Naive thymus-derived CD4-positive, alpha-beta T cell (primary cell): ENCODE measurements at regions not wholly inside any gene's neighbourhood (a gene's known extent, or its start where the extent isn't known, plus 50 kb on each side); places are given as distances from the start of the nearest gene placed in this dataset.
A peak's percentile ranks its signal among the peaks of the same experiment; 100 is the strongest.

Experiments
- ATAC-seq: fragments of 150-1000 bp; cut with Tn5 transposase; 2 replicates; pipeline ENCODE4 v1.10.0; 2021; ENCODE audit warnings: mild to moderate bottlenecking, moderate library complexity
- CTCF ChIA-PET: fragments of 350-600 bp; sonication (Branson Sonifier 250); formaldehyde crosslinking; loops from one replicate; lab custom pipeline; 2021; ENCODE audit warnings: antibody characterized with exemption; lab: Charles Lee
- POLR2A ChIA-PET: fragments of 350-600 bp; sonication (Branson Sonifier 250); formaldehyde crosslinking; loops from one replicate; lab custom pipeline; 2021; ENCODE audit warnings: antibody characterized with exemption, inconsistent platforms; lab: Charles Lee
- DNase-seq, 9 donors: peaks; one replicate each; pipeline versions ENCODE4 v3.0.0 to v3.0.0-alpha.2; 2020 to 2022; ENCODE audit warnings: mixed read lengths in 1 of 9
- H3K27ac ChIP-seq: one replicate; pipeline ENCODE4 v1.7.0; 2013; ENCODE audit warnings: mild to moderate bottlenecking, low read depth, low read length, moderate library complexity
- H3K27me3 ChIP-seq, 2 donors: one replicate each; pipeline ENCODE4 v1.7.0; 2013; ENCODE audit warnings: low read length in 2 of 2, mild to moderate bottlenecking in 2 of 2, moderate library complexity in 2 of 2; ENCODE audit not compliant: control insufficient read depth in 2 of 2, insufficient read depth in 2 of 2
- H3K36me3 ChIP-seq, 3 experiments: 1 replicate in 2 of 3; 2 replicates in 1 of 3; pipeline ENCODE4 v1.7.0; 2013; ENCODE audit warnings: low read length in 3 of 3, mild to moderate bottlenecking in 3 of 3, moderate library complexity in 1 of 3; ENCODE audit not compliant: insufficient read depth in 3 of 3, control insufficient read depth in 2 of 3
- H3K4me1 ChIP-seq, 2 donors: one replicate each; pipeline ENCODE4 v1.7.0; 2013; ENCODE audit warnings: low read length in 2 of 2, mild to moderate bottlenecking in 2 of 2, moderate library complexity in 1 of 2; ENCODE audit not compliant: control insufficient read depth in 2 of 2, insufficient read depth in 2 of 2
- H3K4me3 ChIP-seq: 2 replicates; pipeline ENCODE4 v1.7.0; 2013; ENCODE audit warnings: mild to moderate bottlenecking, low read length
- H3K9me3 ChIP-seq, 3 experiments: 1 replicate in 2 of 3; 2 replicates in 1 of 3; pipeline ENCODE4 v1.7.0; 2013; ENCODE audit warnings: low read length in 3 of 3; ENCODE audit not compliant: control insufficient read depth in 2 of 3
- H3K27ac Mint-ChIP-seq, 9 donors: one replicate each; pipeline ENCODE4 v1.8.0; 2020 to 2022; ENCODE audit warnings: mixed read lengths in 9 of 9, mild to moderate bottlenecking in 8 of 9, moderate library complexity in 5 of 9, inconsistent platforms in 2 of 9
- H3K27me3 Mint-ChIP-seq, 5 donors: one replicate each; pipeline ENCODE4 v1.8.0; 2021 to 2022; ENCODE audit warnings: mixed read lengths in 5 of 5, mild to moderate bottlenecking in 1 of 5
- H3K36me3 Mint-ChIP-seq, 5 donors: one replicate each; pipeline ENCODE4 v1.8.0; 2020 to 2022; ENCODE audit warnings: mixed read lengths in 5 of 5, mild to moderate bottlenecking in 3 of 5, inconsistent platforms in 1 of 5
- H3K4me1 Mint-ChIP-seq, 7 donors: one replicate each; pipeline ENCODE4 v1.8.0; 2020 to 2022; ENCODE audit warnings: mixed read lengths in 7 of 7, mild to moderate bottlenecking in 3 of 7, inconsistent platforms in 1 of 7
- H3K4me3 Mint-ChIP-seq, 10 donors: one replicate each; pipeline ENCODE4 v1.8.0; 2020 to 2022; ENCODE audit warnings: mild to moderate bottlenecking in 10 of 10, mixed read lengths in 10 of 10, moderate library complexity in 6 of 10, inconsistent platforms in 2 of 10
- H3K9me3 Mint-ChIP-seq, 11 donors: one replicate each; pipeline ENCODE4 v1.8.0; 2020 to 2022; ENCODE audit warnings: mixed read lengths in 11 of 11, mild to moderate bottlenecking in 4 of 11, inconsistent platforms in 1 of 11, moderate library complexity in 1 of 11
- intact Hi-C, 2 donors: fragments of 100-400 bp; cut with micrococcal nuclease; formaldehyde crosslinking; loops; one replicate each; pipeline ENCODE4 v1.15.1; 2023

DNA sequence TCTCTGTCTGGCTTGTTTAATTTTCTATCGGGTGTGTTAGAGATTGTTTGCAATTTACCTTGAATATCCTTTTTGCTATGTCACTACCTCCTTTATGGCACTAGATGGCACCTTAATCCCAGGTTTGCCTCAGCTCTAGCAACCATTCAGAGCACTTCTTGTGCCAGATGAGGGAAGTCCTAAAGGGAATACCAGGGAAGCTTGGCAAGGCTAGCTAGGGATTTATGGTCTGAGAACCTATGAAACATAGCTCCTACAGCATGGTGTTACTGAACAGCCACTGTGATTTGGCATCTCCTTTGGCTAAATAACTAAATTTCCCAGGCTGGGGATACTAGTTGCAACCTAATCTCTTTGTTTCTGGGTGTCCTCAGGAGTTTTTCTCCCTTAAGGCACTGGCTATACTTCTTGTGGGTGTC lies 69.0 kb upstream of the VOPP1 start:
- Mint-ChIP-seq H3K4me1 (peaks cover 7 to 15% (median 12%) of the 10 kb centered on the region in 7 donors), H3K36me3 (no peaks in the 10 kb centered on the region), H3K9me3 (peaks cover 0 to 13% (median 0%) of the 10 kb centered on the region in 11 donors), H3K27ac (peak overlapping the region in 1 of 9 donors; percentile 72), H3K27me3 (peaks cover 0 to 9% (median 5%) of the 10 kb centered on the region in 5 donors), H3K4me3 (peak overlapping the region in 1 of 10 donors; percentile 59)
- Histone ChIP-seq H3K4me1 (peaks cover 6 to 7% of the 10 kb centered on the region in 2 donors), H3K27me3 (peaks cover 0 to 3% of the 10 kb centered on the region in 2 donors), H3K9me3 (peaks cover 0 to 5% (median 0%) of the 10 kb centered on the region in 3 experiments), H3K27ac (no peak overlapping the region), H3K36me3 (no peaks in the 10 kb centered on the region), H3K4me3 (no peak overlapping the region)
- intact Hi-C loops, result loop anchor here (1.0 to 10.0 kb wide), 7 partner anchors 82 to 433 kb away; partner anchors contain the start of genes NIPSNAP2 (in 2 of the 2) and ZNF713 (in 2 of the 2)
- peak in 8 of 9 donors; percentile 23 to 66 (median 52) for DNase-seq
- ChIA-PET POLR2A (interaction anchor here (0.6 to 1.4 kb wide), 2 partner anchors 433 to 1073 kb away, joined by 4 read pairs; no protein-coding TSS in a partner anchor), CTCF (interaction anchor here (0.7 to 2.1 kb wide), 9 partner anchors 11 to 437 kb away, joined by 3 to 10 read pairs (median 4); no protein-coding TSS in a partner anchor)
- ATAC-seq, result peak; percentile 81

DNA sequence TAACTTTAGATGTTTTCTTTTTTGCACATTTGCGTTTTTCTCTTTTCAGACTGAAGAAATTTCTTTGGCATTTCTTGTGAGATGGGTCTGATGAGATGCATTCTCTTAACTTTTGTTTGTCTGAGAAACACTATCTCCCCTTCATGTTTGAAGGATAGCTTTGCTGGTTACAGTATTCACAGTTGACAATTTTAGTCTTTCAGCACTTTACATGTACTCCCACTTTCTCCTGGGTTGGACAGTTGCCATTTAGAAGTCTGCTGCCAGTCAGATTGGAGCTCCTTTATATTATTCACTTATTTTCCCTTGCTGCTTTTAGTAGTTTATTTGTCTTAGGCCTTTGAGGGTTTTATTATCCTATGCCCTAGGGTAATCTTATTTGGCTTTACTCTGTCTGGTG lies 67.3 kb upstream of the VOPP1 start:
- intact Hi-C loops, result loop anchor here (2.0 to 10.0 kb wide), 3 partner anchors 245 to 368 kb away; partner anchors contain the start of gene ZNF713 (in 1 of the 2)
- ATAC-seq (no peak), DNase-seq (no peak)
- Mint-ChIP-seq H3K27ac (no peak overlapping the region), H3K4me3 (no peak overlapping the region), H3K9me3 (peaks cover 0 to 13% (median 0%) of the 10 kb centered on the region in 11 donors), H3K36me3 (no peaks in the 10 kb centered on the region), H3K27me3 (peaks cover 0 to 9% (median 5%) of the 10 kb centered on the region in 5 donors), H3K4me1 (peaks cover 7 to 15% (median 12%) of the 10 kb centered on the region in 7 donors)
- no peak overlapping the region for H3K27ac ChIP-seq
- POLR2A ChIA-PET, result no interaction called here
- peaks cover 0 to 3% of the 10 kb centered on the region in 2 donors for H3K27me3 ChIP-seq
- no peaks in the 10 kb centered on the region for H3K36me3 ChIP-seq
- H3K9me3 ChIP-seq, result peaks cover 0 to 5% (median 0%) of the 10 kb centered on the region in 3 experiments
- CTCF ChIA-PET, result interaction anchor here (0.5 to 2.1 kb wide), 5 partner anchors 9 to 435 kb away, joined by 3 to 5 read pairs (median 3); no protein-coding TSS in a partner anchor
- peaks cover 6 to 7% of the 10 kb centered on the region in 2 donors for H3K4me1 ChIP-seq
- H3K4me3 ChIP-seq, result no peak overlapping the region

DNA sequence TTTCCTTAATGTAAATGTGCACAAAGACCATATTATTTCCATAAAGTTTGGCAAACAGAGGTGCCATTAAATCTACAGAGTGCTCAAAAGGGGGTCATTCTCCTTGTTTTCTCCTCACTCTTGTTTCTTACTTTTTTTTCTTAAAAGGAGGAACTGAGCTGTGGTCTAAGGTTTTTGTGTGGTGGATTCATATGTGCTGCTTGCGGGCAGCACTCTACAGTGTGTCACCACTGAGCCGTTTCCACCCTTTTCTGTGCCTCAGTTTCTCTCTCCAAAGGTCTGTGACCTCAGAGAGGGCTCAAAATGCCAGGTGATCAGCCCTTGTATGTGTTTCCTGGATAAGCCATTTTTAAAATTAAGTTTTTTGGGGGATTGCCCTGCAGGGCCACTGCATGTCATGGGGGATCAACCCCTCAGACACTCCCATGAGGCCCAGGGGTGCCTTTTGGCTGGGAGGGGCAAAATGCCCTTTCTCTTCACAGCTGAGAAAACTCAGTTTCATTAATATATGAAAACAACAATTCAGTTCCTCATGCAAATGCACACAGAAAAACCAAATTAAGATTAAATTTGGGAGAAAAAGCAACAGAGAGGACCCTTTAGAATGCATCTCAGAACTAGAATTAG lies 56.9 kb upstream of the VOPP1 start:
- no peaks in the 10 kb centered on the region for H3K4me1 Mint-ChIP-seq

DNA sequence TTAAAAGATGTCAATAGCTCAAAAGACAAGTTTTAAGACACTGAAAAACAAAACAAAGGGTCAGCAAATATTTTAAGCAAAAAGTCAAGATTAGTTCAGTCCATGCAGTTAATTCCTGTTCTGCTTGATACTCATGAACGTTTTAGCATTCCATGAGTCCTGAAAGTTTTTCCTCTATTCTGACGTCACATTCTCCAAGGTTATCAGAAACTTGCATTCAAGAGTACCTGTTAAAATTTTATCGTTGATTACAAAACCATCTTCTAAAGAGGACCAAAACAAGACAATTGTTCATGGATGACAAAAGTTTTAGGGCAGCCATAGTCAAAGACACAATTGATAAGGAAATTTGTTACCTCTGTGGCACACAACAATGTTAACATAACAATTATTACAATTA lies 52.5 kb upstream of the VOPP1 start:
- Mint-ChIP-seq H3K9me3 (peaks cover 0 to 14% (median 6%) of the 10 kb centered on the region in 11 donors), H3K27ac (no peak overlapping the region), H3K36me3 (peaks cover 0 to 6% (median 0%) of the 10 kb centered on the region in 5 donors), H3K27me3 (peaks cover under 1 to 15% (median 10%) of the 10 kb centered on the region in 5 donors), H3K4me3 (no peak overlapping the region), H3K4me1 (no peaks in the 10 kb centered on the region)
- Histone ChIP-seq H3K36me3 (no peaks in the 10 kb centered on the region), H3K4me1 (no peaks in the 10 kb centered on the region), H3K9me3 (no peaks in the 10 kb centered on the region), H3K27me3 (no peaks in the 10 kb centered on the region), H3K4me3 (no peak overlapping the region), H3K27ac (no peak overlapping the region)
- ChIA-PET CTCF (no interaction called here), POLR2A (no interaction called here)
- DNase-seq (no peak), ATAC-seq (no peak)
- intact Hi-C loops, result no loop called here

More for the DNA sequence above, 56.9 kb upstream of the VOPP1 start:
- Mint-ChIP-seq H3K4me3 (no peak overlapping the region), H3K27me3 (peaks cover 0 to 13% (median 6%) of the 10 kb centered on the region in 5 donors), H3K36me3 (peaks cover 0 to 3% (median 0%) of the 10 kb centered on the region in 5 donors), H3K9me3 (peaks cover 0 to 8% (median 4%) of the 10 kb centered on the region in 11 donors), H3K27ac (no peak overlapping the region)
- DNase-seq (no peak), ATAC-seq (no peak)
- intact Hi-C loops, result no loop called here
- Histone ChIP-seq H3K27ac (no peak overlapping the region), H3K4me1 (no peaks in the 10 kb centered on the region), H3K9me3 (no peaks in the 10 kb centered on the region), H3K36me3 (no peaks in the 10 kb centered on the region), H3K4me3 (no peak overlapping the region), H3K27me3 (no peaks in the 10 kb centered on the region)
- ChIA-PET CTCF (no interaction called here), POLR2A (no interaction called here)

DNA sequence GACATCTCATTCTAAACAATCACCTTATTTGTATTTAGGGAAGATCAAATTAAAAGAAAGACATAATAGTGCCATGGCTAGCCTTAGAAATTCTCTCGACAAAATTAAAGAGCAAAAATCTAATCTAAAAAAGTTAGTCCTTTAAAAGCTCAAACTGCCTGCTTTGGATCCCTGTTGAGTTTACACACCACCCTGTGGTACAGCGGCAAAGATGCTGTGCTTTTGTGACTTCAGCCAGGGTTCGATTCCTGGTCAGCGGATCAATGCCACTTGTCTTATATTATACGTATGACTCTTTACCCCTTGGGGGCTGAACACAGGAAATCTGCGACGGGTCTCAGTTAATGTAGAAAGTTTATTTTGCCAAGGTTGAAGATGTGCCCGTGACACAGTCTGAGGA lies 51.3 kb upstream of the VOPP1 start:
- H3K4me1 ChIP-seq, result no peaks in the 10 kb centered on the region
- Mint-ChIP-seq H3K9me3 (peaks cover 0 to 24% (median 9%) of the 10 kb centered on the region in 11 donors), H3K4me3 (no peak overlapping the region), H3K27ac (no peak overlapping the region), H3K36me3 (peaks cover 0 to 8% (median under 1%) of the 10 kb centered on the region in 5 donors), H3K27me3 (peaks cover 5 to 18% (median 10%) of the 10 kb centered on the region in 5 donors), H3K4me1 (no peaks in the 10 kb centered on the region)
- ATAC-seq (no peak), DNase-seq (no peak)
- no peak overlapping the region for H3K4me3 ChIP-seq
- H3K36me3 ChIP-seq, result no peaks in the 10 kb centered on the region
- CTCF ChIA-PET, result no interaction called here
- POLR2A ChIA-PET, result no interaction called here
- intact Hi-C loops, result no loop called here
- no peaks in the 10 kb centered on the region for H3K27me3 ChIP-seq
- H3K9me3 ChIP-seq, result peaks cover 0 to 7% (median 0%) of the 10 kb centered on the region in 3 experiments
- no peak overlapping the region for H3K27ac ChIP-seq

DNA sequence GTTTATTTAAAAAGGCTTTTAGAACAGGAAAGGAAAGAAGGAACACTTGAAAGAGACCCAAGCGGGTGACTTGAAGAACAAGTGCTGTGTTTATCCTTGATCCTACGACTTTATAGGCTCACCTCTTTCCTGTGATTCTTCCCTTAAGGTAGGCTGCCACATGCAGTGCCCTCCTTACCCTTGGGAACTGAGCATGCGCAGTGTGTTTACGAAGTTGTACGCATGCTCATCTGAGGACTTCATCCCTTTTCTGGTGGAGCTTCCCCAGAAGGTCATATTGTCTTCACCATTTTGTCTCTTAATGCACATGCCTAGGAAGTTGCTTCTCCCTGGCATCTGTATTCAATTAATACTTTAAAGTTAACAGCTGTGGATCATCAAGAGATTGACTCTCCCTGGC lies 49.9 kb upstream of the VOPP1 start:
- H3K27me3 ChIP-seq, result no peaks in the 10 kb centered on the region
- H3K27ac Mint-ChIP-seq, result no peak overlapping the region
- no peak overlapping the region for H3K27ac ChIP-seq
- no peak overlapping the region for H3K4me3 ChIP-seq
- no peak for DNase-seq
- intact Hi-C loops, result no loop called here
- ChIA-PET POLR2A (no interaction called here), CTCF (no interaction called here)
- H3K4me3 Mint-ChIP-seq, result no peak overlapping the region
- no peaks in the 10 kb centered on the region for H3K4me1 ChIP-seq
- no peaks in the 10 kb centered on the region for H3K4me1 Mint-ChIP-seq
- H3K27me3 Mint-ChIP-seq, result peaks cover 3 to 18% (median 16%) of the 10 kb centered on the region in 5 donors
- peaks cover 0 to 35% (median 15%) of the 10 kb centered on the region in 11 donors for H3K9me3 Mint-ChIP-seq
- ATAC-seq, result no peak
- no peaks in the 10 kb centered on the region for H3K36me3 ChIP-seq
- peaks cover 0 to 13% (median 4%) of the 10 kb centered on the region in 5 donors for H3K36me3 Mint-ChIP-seq
- peaks cover 0 to 7% (median 0%) of the 10 kb centered on the region in 3 experiments for H3K9me3 ChIP-seq
